SK-N-SH (cell line): ENCODE measurements at regions not wholly inside any gene's neighbourhood (a gene's known extent, or its start where the extent isn't known, plus 50 kb on each side); places are given as distances from the start of the nearest gene placed in this dataset.

Experiments used
- CTCF ChIA-PET: fragments of 300-600, 350-600 bp; formaldehyde crosslinking; extraction: SDS; loops from one replicate; lab custom pipeline; 2021; lab: Yijun Ruan, JAX
- POLR2A ChIA-PET: fragments of 350-600 bp; sonication (Branson Sonifier 250); formaldehyde crosslinking; extraction: SDS; loops from one replicate; lab custom pipeline; 2020; ENCODE audit warnings: antibody characterized with exemption, inconsistent platforms; lab: Yijun Ruan, JAX
- DNase-seq: peaks from one replicate; pipeline ENCODE4 v3.0.0; 2012
- H2AFZ ChIP-seq: fragments of 200-600 bp; sonication (generic); 2 replicates; pipeline ENCODE4 v1.8.1; 2016; ENCODE audit warnings: antibody characterized with exemption, mild to moderate bottlenecking, low read depth
- H3F3A ChIP-seq: fragments of 200-600 bp; sonication (generic); replicated peaks from 2 replicates; pipeline ENCODE3; 2016; ENCODE audit warnings: antibody characterized with exemption, mild to moderate bottlenecking; ENCODE audit not compliant: insufficient read depth
- H3K27ac ChIP-seq, 2 experiments: fragments of 200-500 bp in 1 of 2; fragments of 200-600 bp in 1 of 2; sonication (Bioruptor generic) in 1 of 2; sonication (generic), shearing (Covaris generic) in 1 of 2; 2 replicates each; pipeline versions ENCODE4 v1.5.1 to v1.6.1; 2014 to 2016; ENCODE audit warnings: low read depth in 2 of 2, inconsistent platforms in 1 of 2, low read length in 1 of 2, mild to moderate bottlenecking in 1 of 2, mixed read lengths in 1 of 2
- H3K27me3 ChIP-seq: fragments of 200-600 bp; sonication (generic), shearing (Covaris generic); 2 replicates; pipeline ENCODE4 v1.6.1; 2016; ENCODE audit warnings: mixed run types; ENCODE audit not compliant: insufficient read depth
- H3K36me3 ChIP-seq, 2 experiments: fragments of 200-500 bp in 1 of 2; fragments of 200-600 bp in 1 of 2; sonication (Bioruptor generic) in 1 of 2; sonication (generic) in 1 of 2; replicated peaks in 1 of 2; 2 replicates each; pipeline versions ENCODE3 to v1.5.1; 2014 to 2016; ENCODE audit warnings: low read length in 1 of 2, mild to moderate bottlenecking in 1 of 2; ENCODE audit not compliant: insufficient read depth in 2 of 2, control insufficient read depth in 1 of 2
- H3K4me1 ChIP-seq, 2 experiments: fragments of 200-500 bp in 1 of 2; fragments of 200-600 bp in 1 of 2; sonication (Bioruptor generic) in 1 of 2; sonication (generic), shearing (Covaris generic) in 1 of 2; 2 replicates each; pipeline versions ENCODE4 v1.5.1 to v1.6.1; 2014 to 2016; ENCODE audit warnings: low read depth in 1 of 2, low read length in 1 of 2, mixed run types in 1 of 2; ENCODE audit not compliant: insufficient read depth in 2 of 2, control insufficient read depth in 1 of 2
- H3K4me2 ChIP-seq: fragments of 200-600 bp; sonication (generic), shearing (Covaris generic); 2 replicates; pipeline ENCODE4 v1.6.1; 2017; ENCODE audit warnings: mixed run types
- H3K4me3 ChIP-seq, 2 experiments: fragments of 200-500 bp in 1 of 2; fragments of 200-600 bp in 1 of 2; sonication (Bioruptor generic) in 1 of 2; sonication (generic), shearing (Covaris generic) in 1 of 2; 2 replicates each; pipeline versions ENCODE4 v1.5.1 to v1.8.1; 2014 to 2016; ENCODE audit warnings: low read depth in 2 of 2, inconsistent platforms in 1 of 2, low read length in 1 of 2, mild to moderate bottlenecking in 1 of 2, mixed read lengths in 1 of 2, moderate library complexity in 1 of 2
- H3K79me2 ChIP-seq: fragments of 200-600 bp; sonication (generic); 2 replicates; pipeline ENCODE4 v1.8.1; 2017; ENCODE audit warnings: mild to moderate bottlenecking; ENCODE audit not compliant: insufficient read depth
- H3K9ac ChIP-seq: fragments of 200-600 bp; sonication (generic); 2 replicates; pipeline ENCODE4 v1.6.1; 2017; ENCODE audit warnings: mixed run types
- H3K9me2 ChIP-seq: fragments of 200-600 bp; sonication (generic); 2 replicates; pipeline ENCODE4 v1.6.1; 2017; ENCODE audit warnings: mixed run types
- H3K9me3 ChIP-seq: fragments of 200-600 bp; sonication (generic); 2 replicates; pipeline ENCODE4 v1.6.1; 2017; ENCODE audit warnings: mixed run types, mild to moderate bottlenecking, moderate library complexity
- H4K20me1 ChIP-seq: fragments of 200-600 bp; sonication (generic); 2 replicates; pipeline ENCODE4 v1.6.1; 2017; ENCODE audit warnings: mild to moderate bottlenecking, mixed run types; ENCODE audit not compliant: insufficient read depth
- CHD2 ChIP-seq: fragments of 150-350 bp; IDR thresholded peaks from 2 replicates; pipeline ENCODE4 v1.6.1; 2018; ENCODE audit warnings: low read length; ENCODE audit not compliant: partially characterized antibody
- EP300 ChIP-seq, 2 experiments: IDR thresholded peaks; 2 replicates each; pipeline versions ENCODE4 v1.4.0 to v1.6.1; 2012; ENCODE audit warnings: borderline replicate concordance in 1 of 2, low read depth in 1 of 2, low read length in 1 of 2
- FOSL2 ChIP-seq: IDR thresholded peaks from 2 replicates; pipeline ENCODE4 v1.4.0; 2012; ENCODE audit warnings: low read depth, mild to moderate bottlenecking, moderate library complexity, borderline replicate concordance
- FOXM1 ChIP-seq: IDR thresholded peaks from 2 replicates; pipeline ENCODE4 v1.4.0; 2012; ENCODE audit warnings: low read depth, mild to moderate bottlenecking
- GATA2 ChIP-seq: sonication (generic); formaldehyde crosslinking; IDR thresholded peaks from 2 replicates; pipeline ENCODE4 v1.5.0; 2020; ENCODE audit warnings: mild to moderate bottlenecking, missing genetic modification reagents
- JUND ChIP-seq: IDR thresholded peaks from 2 replicates; pipeline ENCODE4 v1.4.0; 2012
- MEF2A ChIP-seq: IDR thresholded peaks from 2 replicates; pipeline ENCODE4 v1.4.0; 2012; ENCODE audit warnings: low read depth, borderline replicate concordance
- MXI1 ChIP-seq: IDR thresholded peaks from 2 replicates; pipeline ENCODE4 v1.6.1; 2012; ENCODE audit warnings: mild to moderate bottlenecking, low read depth, low read length, improper control_type of control experiment
- NFIC ChIP-seq: IDR thresholded peaks from 2 replicates; pipeline ENCODE4 v1.4.0; 2012; ENCODE audit warnings: borderline replicate concordance
- NRF1 ChIP-seq: IDR thresholded peaks from 2 replicates; pipeline ENCODE4 v1.6.1; 2012; ENCODE audit warnings: low read depth, mild to moderate bottlenecking, low read length
- RAD21 ChIP-seq: IDR thresholded peaks from 2 replicates; pipeline ENCODE4 v1.6.1; 2012; ENCODE audit warnings: mild to moderate bottlenecking, low read length
- RCOR1 ChIP-seq: fragments of 150-350 bp; IDR thresholded peaks from 2 replicates; pipeline ENCODE4 v1.6.1; 2017; ENCODE audit warnings: antibody characterized with exemption, low read length
- SIN3A ChIP-seq: IDR thresholded peaks from 2 replicates; pipeline ENCODE4 v1.6.1; 2012; ENCODE audit warnings: low read depth, mild to moderate bottlenecking, low read length, moderate library complexity, borderline replicate concordance
- SMC3 ChIP-seq: IDR thresholded peaks from 2 replicates; pipeline ENCODE4 v1.6.1; 2012; ENCODE audit warnings: low read depth, low read length, improper control_type of control experiment
- TCF12 ChIP-seq: IDR thresholded peaks from 2 replicates; pipeline ENCODE4 v1.4.0; 2012
- TEAD4 ChIP-seq: IDR thresholded peaks from 2 replicates; pipeline ENCODE4 v1.4.0; 2012; ENCODE audit warnings: mild to moderate bottlenecking, borderline replicate concordance; ENCODE audit not compliant: insufficient read depth
- WGBS: methylation state at CpG from one replicate; pipeline ENCODE4 v1.1.6; 2017; ENCODE audit warnings: low lambda C conversion rate; 5-methylcytosine and 5-hydroxymethylcytosine counted together
- TF ChIP-seq, protein P1 (sequence below): IDR thresholded peaks from 2 replicates; pipeline ENCODE4 v1.6.1; 2012; ENCODE audit warnings: mild to moderate bottlenecking, low read depth, low read length, moderate library complexity
- TF ChIP-seq, protein P2 (sequence below): fragments of 150-350 bp; IDR thresholded peaks from 2 replicates; pipeline ENCODE4 v1.6.1; 2017; ENCODE audit warnings: antibody characterized with exemption, low read length, low read depth, borderline replicate concordance
- TF ChIP-seq, protein P3 (sequence below): IDR thresholded peaks from 2 replicates; pipeline ENCODE4; 2012
- TF ChIP-seq, protein P4 (sequence below): fragments of 150-350 bp; IDR thresholded peaks from 2 replicates; pipeline ENCODE4 v1.6.1; 2016; ENCODE audit warnings: mild to moderate bottlenecking, low read depth, low read length

DNA sequence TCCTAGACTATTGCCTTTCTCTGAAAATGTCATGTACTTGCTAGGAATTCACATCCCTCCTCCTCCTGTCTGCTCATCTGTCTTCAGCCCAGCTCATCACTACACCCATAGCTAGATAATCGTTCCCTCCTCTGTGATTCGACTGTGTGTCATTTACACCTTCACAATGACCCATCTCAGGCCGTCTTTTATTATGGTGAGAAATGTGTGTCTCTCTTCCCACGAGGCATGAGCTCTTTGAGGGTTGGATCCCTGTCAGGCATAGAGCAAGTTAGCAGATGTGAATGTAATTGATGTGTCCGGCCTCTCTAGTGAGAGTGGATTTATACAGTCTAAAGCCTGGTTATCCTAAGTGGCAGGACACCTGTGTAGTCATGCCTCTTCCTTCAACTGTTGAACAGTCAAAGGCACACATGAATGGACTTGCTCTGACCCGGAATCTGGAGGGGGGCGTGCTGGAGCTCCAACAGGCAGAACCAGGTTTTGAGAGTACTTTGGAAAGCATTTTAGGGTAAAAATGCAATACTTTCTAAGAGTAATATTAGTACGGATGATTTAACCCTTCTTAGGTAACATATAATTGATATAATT, 182.1 kb downstream of the UTRN start:
- ChIA-PET CTCF (no interaction called here), POLR2A (no interaction called here)

DNA sequence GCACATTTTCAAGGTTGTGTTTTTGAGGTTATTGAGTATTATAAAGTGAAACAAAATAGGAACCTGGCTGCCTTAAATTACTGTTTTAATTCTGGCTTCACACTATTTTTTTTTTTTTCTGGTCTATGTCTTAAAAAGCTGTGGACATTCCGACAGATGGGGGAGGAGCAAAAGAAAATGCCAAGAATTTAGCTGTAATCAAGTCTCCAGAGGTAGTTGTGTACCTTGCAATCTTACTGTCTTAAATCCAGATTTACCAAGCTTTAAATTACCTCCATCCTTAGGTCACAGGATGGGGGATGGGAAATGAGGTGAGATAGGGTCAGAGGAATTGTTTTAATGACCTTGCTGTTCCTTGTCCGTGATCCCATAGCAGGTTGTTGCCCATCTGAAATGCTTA, 182.8 kb downstream of the UTRN start:
- Histone ChIP-seq H3K27me3 (no peaks in the 10 kb centered on the region), H3K27ac (no peak overlapping the region), H3K36me3 (no peaks in the 10 kb centered on the region), H3K9ac (no peak overlapping the region), H3K79me2 (no peaks in the 10 kb centered on the region), H3K4me2 (no peak overlapping the region), H3K9me2 (no peaks in the 10 kb centered on the region), H3K9me3 (no peaks in the 10 kb centered on the region), H4K20me1 (no peaks in the 10 kb centered on the region), H2AFZ (no peak overlapping the region), H3K4me1 (peaks cover 0 to 4% of the 10 kb centered on the region in 2 experiments; a peak in 2 of 4 replicates), H3F3A (no peaks in the 10 kb centered on the region), H3K4me3 (no peak overlapping the region)
- no peak for DNase-seq
- WGBS, result 24% methylated on average over 2 of the region's 2 CpGs
- CTCF ChIA-PET, result interaction anchor here (0.8 kb wide), 1 partner anchor 8 kb away, joined by 3 read pairs; no protein-coding TSS in a partner anchor
- POLR2A ChIA-PET, result no interaction called here
- TF ChIP-seq NFIC (no peak), TEAD4 (no peak), MEF2A (no peak), SIN3A (no peak), RAD21 (no peak), SMC3 (no peak), JUND (no peak), NRF1 (no peak), RCOR1 (no peak), EP300 (IDR thresholded peaks at IDR 0.05; ENCODE audit: borderline replicate concordance in 1 of 2, low read depth in 1 of 2, low read length in 1 of 2) (no peak), MXI1 (no peak)
- TF ChIP-seq, protein P1, sequence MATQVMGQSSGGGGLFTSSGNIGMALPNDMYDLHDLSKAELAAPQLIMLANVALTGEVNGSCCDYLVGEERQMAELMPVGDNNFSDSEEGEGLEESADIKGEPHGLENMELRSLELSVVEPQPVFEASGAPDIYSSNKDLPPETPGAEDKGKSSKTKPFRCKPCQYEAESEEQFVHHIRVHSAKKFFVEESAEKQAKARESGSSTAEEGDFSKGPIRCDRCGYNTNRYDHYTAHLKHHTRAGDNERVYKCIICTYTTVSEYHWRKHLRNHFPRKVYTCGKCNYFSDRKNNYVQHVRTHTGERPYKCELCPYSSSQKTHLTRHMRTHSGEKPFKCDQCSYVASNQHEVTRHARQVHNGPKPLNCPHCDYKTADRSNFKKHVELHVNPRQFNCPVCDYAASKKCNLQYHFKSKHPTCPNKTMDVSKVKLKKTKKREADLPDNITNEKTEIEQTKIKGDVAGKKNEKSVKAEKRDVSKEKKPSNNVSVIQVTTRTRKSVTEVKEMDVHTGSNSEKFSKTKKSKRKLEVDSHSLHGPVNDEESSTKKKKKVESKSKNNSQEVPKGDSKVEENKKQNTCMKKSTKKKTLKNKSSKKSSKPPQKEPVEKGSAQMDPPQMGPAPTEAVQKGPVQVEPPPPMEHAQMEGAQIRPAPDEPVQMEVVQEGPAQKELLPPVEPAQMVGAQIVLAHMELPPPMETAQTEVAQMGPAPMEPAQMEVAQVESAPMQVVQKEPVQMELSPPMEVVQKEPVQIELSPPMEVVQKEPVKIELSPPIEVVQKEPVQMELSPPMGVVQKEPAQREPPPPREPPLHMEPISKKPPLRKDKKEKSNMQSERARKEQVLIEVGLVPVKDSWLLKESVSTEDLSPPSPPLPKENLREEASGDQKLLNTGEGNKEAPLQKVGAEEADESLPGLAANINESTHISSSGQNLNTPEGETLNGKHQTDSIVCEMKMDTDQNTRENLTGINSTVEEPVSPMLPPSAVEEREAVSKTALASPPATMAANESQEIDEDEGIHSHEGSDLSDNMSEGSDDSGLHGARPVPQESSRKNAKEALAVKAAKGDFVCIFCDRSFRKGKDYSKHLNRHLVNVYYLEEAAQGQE, result no peak

More for the DNA sequence above, 182.1 kb downstream of the UTRN start:
- TF ChIP-seq SIN3A (no peak), RCOR1 (no peak), GATA2 (CRISPR knock-in tag) (no peak), FOXM1 (no peak), MEF2A (no peak), JUND (no peak), NFIC (no peak), EP300 (IDR thresholded peaks at IDR 0.05; ENCODE audit: borderline replicate concordance in 1 of 2, low read depth in 1 of 2, low read length in 1 of 2) (no peak), TEAD4 (no peak), FOSL2 (no peak), CHD2 (no peak), TCF12 (no peak), RAD21 (no peak)
- TF ChIP-seq, protein P2, sequence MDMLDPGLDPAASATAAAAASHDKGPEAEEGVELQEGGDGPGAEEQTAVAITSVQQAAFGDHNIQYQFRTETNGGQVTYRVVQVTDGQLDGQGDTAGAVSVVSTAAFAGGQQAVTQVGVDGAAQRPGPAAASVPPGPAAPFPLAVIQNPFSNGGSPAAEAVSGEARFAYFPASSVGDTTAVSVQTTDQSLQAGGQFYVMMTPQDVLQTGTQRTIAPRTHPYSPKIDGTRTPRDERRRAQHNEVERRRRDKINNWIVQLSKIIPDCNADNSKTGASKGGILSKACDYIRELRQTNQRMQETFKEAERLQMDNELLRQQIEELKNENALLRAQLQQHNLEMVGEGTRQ, result no peak
- TF ChIP-seq, protein P3, sequence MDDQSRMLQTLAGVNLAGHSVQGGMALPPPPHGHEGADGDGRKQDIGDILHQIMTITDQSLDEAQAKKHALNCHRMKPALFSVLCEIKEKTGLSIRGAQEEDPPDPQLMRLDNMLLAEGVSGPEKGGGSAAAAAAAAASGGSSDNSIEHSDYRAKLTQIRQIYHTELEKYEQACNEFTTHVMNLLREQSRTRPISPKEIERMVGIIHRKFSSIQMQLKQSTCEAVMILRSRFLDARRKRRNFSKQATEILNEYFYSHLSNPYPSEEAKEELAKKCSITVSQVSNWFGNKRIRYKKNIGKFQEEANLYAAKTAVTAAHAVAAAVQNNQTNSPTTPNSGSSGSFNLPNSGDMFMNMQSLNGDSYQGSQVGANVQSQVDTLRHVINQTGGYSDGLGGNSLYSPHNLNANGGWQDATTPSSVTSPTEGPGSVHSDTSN, result no peak
- TF ChIP-seq, protein P4, sequence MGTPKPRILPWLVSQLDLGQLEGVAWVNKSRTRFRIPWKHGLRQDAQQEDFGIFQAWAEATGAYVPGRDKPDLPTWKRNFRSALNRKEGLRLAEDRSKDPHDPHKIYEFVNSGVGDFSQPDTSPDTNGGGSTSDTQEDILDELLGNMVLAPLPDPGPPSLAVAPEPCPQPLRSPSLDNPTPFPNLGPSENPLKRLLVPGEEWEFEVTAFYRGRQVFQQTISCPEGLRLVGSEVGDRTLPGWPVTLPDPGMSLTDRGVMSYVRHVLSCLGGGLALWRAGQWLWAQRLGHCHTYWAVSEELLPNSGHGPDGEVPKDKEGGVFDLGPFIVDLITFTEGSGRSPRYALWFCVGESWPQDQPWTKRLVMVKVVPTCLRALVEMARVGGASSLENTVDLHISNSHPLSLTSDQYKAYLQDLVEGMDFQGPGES, result no peak
- Histone ChIP-seq H3F3A (no peaks in the 10 kb centered on the region), H3K4me1 (peaks cover 0 to 4% of the 10 kb centered on the region in 2 experiments; a peak in 2 of 4 replicates), H3K27ac (no peak overlapping the region), H3K4me2 (no peak overlapping the region), H3K9ac (no peak overlapping the region), H2AFZ (no peak overlapping the region), H3K79me2 (no peaks in the 10 kb centered on the region), H3K9me3 (no peaks in the 10 kb centered on the region), H3K27me3 (no peaks in the 10 kb centered on the region), H4K20me1 (no peaks in the 10 kb centered on the region), H3K36me3 (peaks cover 0 to 2% of the 10 kb centered on the region in 2 experiments), H3K9me2 (no peaks in the 10 kb centered on the region), H3K4me3 (no peak overlapping the region)
- no peak for DNase-seq
- WGBS, result 31% methylated on average over 8 of the region's 8 CpGs
